Psoas muscle (tissue), 7 donors: ENCODE measurements at regions not wholly inside any gene's neighbourhood (a gene's known extent, or its start where the extent isn't known, plus 50 kb on each side); places are given as distances from the start of the nearest gene placed in this dataset.

Experiments used
- ATAC-seq, 4 donors: fragments of 200-7000 bp; cut with Tn5 transposase; one replicate each; pipeline ENCODE4 v1.9.1; 2020; ENCODE audit warnings: moderate library complexity in 3 of 4, mild to moderate bottlenecking in 2 of 4
- DNase-seq, 2 donors: peaks; one replicate each; pipeline ENCODE4 v3.0.0-alpha.2; 2020
- H3K27ac ChIP-seq: fragments of 200-600 bp; one replicate; pipeline ENCODE4 v1.8.0; 2022
- H3K27me3 ChIP-seq, 3 donors: fragments of 200-600 bp in 1 of 3; one replicate each; pipeline versions ENCODE4 v1.6.1 to v1.8.0; 2013 to 2022; ENCODE audit warnings: low read length in 2 of 3, mild to moderate bottlenecking in 2 of 3, moderate library complexity in 1 of 3; ENCODE audit not compliant: insufficient read depth in 3 of 3
- H3K36me3 ChIP-seq, 2 donors: fragments of 200-600 bp in 1 of 2; one replicate each; pipeline versions ENCODE4 v1.6.1 to v1.8.0; 2013 to 2022; ENCODE audit warnings: low read depth in 1 of 2, mild to moderate bottlenecking in 1 of 2, moderate library complexity in 1 of 2; ENCODE audit not compliant: insufficient read depth in 1 of 2
- H3K4me1 ChIP-seq: fragments of 200-600 bp; one replicate; pipeline ENCODE4 v1.8.0; 2022
- H3K4me3 ChIP-seq: fragments of 200-600 bp; one replicate; pipeline ENCODE4 v1.8.0; 2022; ENCODE audit warnings: mild to moderate bottlenecking
- H3K9me3 ChIP-seq: fragments of 200-600 bp; one replicate; pipeline ENCODE4 v1.8.0; 2022
- CTCF ChIP-seq: fragments of 200-600 bp; IDR thresholded peaks from one replicate; pipeline ENCODE4 v1.8.0; 2022; ENCODE audit warnings: antibody characterized with exemption
- WGBS, 3 donors: extraction: QIAGEN DNeasy Blood & Tissue Kit; methylation state at CpG; one replicate each; pipeline versions ENCODE4 v1.1.6 to v1.1.7; 2013; 5-methylcytosine and 5-hydroxymethylcytosine counted together
- intact Hi-C, 2 donors: fragments of 100-400 bp; cut with DNase I; formaldehyde crosslinking; loops; one replicate each; pipeline versions ENCODE4 v1.11.0 to v1.14.2; 2022
- donor health status: healthy with polysubstance abuse.
- donor health status: DM: no; HTN: no; CAD: no; lungs with moderate emphysema.
- donor health status: Bipolar disorder and iron deficiency.
- donor health status: healthy.
- donor health status: DM: yes; HTN: yes; CAD: no.
- donor health status: DM: no; HTN: no; CAD: no.
- donor health status: DM: yes; HTN: yes; CAD: no.

DNA sequence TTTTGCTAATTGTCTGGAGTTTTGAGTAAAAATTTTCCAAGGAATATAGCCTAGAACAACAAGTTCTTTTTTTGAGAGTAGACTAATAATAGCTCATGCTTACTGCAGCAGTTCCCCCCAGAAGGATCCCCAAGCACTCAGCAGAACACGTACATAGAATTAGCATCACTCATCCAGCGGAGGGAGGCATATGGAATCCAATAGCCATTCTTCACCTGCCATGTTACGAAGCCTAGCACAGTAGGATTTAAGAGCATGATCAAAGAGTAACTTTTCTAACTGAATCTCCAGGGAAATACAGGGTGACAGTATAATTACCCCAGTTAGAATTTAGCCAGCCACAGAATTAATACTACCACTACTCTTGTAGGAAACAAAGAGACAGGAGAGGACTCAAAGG is 511.7 kb upstream of the NOX3 start:
- no peaks in the 10 kb centered on the region for H3K9me3 ChIP-seq
- ATAC-seq (no peak), DNase-seq (no peak)
- H3K36me3 ChIP-seq: no peaks in the 10 kb centered on the region
- H3K4me1 ChIP-seq: no peaks in the 10 kb centered on the region
- H3K27me3 ChIP-seq: no peaks in the 10 kb centered on the region
- WGBS, 3 donors: 40 to 55% (median 50%) methylated on average over 3 of the region's 3 CpGs
- H3K27ac ChIP-seq: no peak overlapping the region
- no peak overlapping the region for H3K4me3 ChIP-seq
- intact Hi-C loops: no loop called here
- TF ChIP-seq CTCF: no peak

DNA sequence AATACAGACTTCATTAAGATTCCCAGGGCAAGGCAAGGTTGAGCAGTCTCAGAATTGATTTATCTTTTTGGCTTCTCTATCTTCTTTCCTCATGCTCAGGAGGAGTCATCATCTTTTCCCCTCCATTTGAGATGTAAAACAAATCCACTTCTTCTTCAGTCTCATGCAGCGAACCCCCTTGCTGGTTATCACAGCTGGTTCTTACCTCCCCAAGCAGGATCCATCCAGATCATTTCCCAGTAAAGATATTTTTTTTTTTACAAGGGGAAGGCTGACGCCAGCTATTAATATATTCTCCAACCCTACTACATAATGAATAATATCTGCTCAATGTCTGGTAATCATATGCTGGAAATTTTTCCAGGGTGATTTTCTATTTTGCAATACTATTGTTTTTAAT is 508.9 kb upstream of the NOX3 start:
- no peak for DNase-seq
- Histone ChIP-seq H3K4me3 (no peak overlapping the region), H3K27me3 (no peaks in the 10 kb centered on the region), H3K27ac (no peak overlapping the region), H3K9me3 (no peaks in the 10 kb centered on the region), H3K4me1 (no peaks in the 10 kb centered on the region), H3K36me3 (no peaks in the 10 kb centered on the region)
- intact Hi-C loops: no loop called here
- WGBS, 3 donors: 74 to 84% (median 80%) methylated on average over 2 of the region's 2 CpGs
- no peak for TF ChIP-seq CTCF
- no peak for ATAC-seq

- no peak for DNase-seq
- no peaks in the 10 kb centered on the region for H3K4me1 ChIP-seq
- H3K4me3 ChIP-seq: no peak overlapping the region
- no peaks in the 10 kb centered on the region for H3K27me3 ChIP-seq
- H3K27ac ChIP-seq: no peak overlapping the region
- TF ChIP-seq CTCF: no peak
- 76 to 87% (median 77%) methylated on average over 1 of the region's 1 CpG for WGBS, 3 donors
- intact Hi-C loops: no loop called here
- H3K9me3 ChIP-seq: no peaks in the 10 kb centered on the region
- no peaks in the 10 kb centered on the region for H3K36me3 ChIP-seq
- no peak for ATAC-seq
Observed at GRCh38 chr6:155962276-155962675, 506.6 kb upstream of the NOX3 start.

DNA sequence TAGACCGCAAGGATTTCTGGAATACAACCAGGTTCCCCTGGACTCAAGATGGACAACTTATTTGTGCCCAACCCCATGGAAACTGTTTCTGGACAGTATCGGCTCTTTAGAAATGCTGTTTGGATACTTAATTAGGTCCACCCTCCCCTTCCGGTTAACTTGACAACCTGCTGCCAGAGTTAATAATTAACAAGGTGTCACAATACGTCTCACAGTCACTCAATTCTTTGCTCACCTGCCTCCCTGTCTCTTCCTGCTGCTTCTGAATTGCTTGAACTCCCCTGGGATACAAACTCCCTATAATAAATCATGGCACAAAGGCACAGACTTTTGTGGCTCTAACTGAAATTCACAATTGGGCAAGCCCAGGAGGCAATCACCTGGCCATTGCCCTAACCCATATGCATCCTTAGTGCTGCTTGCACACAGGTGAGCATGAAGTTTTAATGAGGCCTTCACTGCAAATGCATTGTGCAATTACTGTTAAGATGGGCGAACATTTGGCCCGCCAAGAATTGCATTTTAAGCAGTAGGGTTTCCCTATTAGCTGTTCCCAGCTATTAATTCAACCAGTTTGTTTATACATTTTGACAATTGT is 504.4 kb upstream of the NOX3 start:
- H3K9me3 ChIP-seq: no peaks in the 10 kb centered on the region
- no peak overlapping the region for H3K4me3 ChIP-seq
- 88 to 93% (median 89%) methylated on average over 6 of the region's 6 CpGs for WGBS, 3 donors
- H3K27ac ChIP-seq: no peak overlapping the region
- no peaks in the 10 kb centered on the region for H3K4me1 ChIP-seq
- TF ChIP-seq CTCF: no peak
- no peaks in the 10 kb centered on the region for H3K36me3 ChIP-seq
- no peak for DNase-seq
- no peak for ATAC-seq
- intact Hi-C loops: no loop called here
- H3K27me3 ChIP-seq: no peaks in the 10 kb centered on the region

GRCh38 chr6:155958550-155958949 is 502.9 kb upstream of the NOX3 start:
- WGBS, 3 donors: 70 to 79% (median 74%) methylated on average over 2 of the region's 2 CpGs
- DNase-seq (no peak), ATAC-seq (no peak)
- intact Hi-C loops: no loop called here
- Histone ChIP-seq H3K9me3 (no peaks in the 10 kb centered on the region), H3K36me3 (no peaks in the 10 kb centered on the region), H3K4me1 (no peaks in the 10 kb centered on the region), H3K4me3 (no peak overlapping the region), H3K27me3 (no peaks in the 10 kb centered on the region), H3K27ac (no peak overlapping the region)
- no peak for TF ChIP-seq CTCF
